ENCODE measurements at regions not wholly inside any gene's neighbourhood (a gene's known extent, or its start where the extent isn't known, plus 50 kb on each side); places are given as distances from the start of the nearest gene placed in this dataset.

- TF ChIP-seq POLR2AphosphoS5 (IDR thresholded peaks at IDR 0.05; ENCODE audit: low read depth, low read length) (no peak), CBX3 (IDR thresholded peaks at IDR 0.05; ENCODE audit: low read depth) (no peak), ELF1 (IDR thresholded peaks at IDR 0.05; ENCODE audit: borderline replicate concordance, low read depth) (no peak), ATF3 (IDR thresholded peaks at IDR 0.05) (no peak), SRF (IDR thresholded peaks at IDR 0.05; ENCODE audit: low read depth) (no peak)
Observed at GRCh38 chr9:107888773-107889227, 399.2 kb upstream of the KLF4 start (continued).

- ATAC-seq (no peak), DNase-seq (ENCODE audit: low read depth, low spot score) (no peak)
- Histone ChIP-seq H3K9me3 (ENCODE audit: control insufficient read depth in 1 of 2, insufficient read depth in 1 of 2, low read depth in 1 of 2, low read length in 2 of 2) (no peaks in the 10 kb centered on the region), H3K79me2 (ENCODE audit: insufficient read depth, low read length) (no peaks in the 10 kb centered on the region), H3K4me2 (ENCODE audit: low read length) (no peak overlapping the region), H4K20me1 (ENCODE audit: insufficient read depth) (no peaks in the 10 kb centered on the region), H3K4me3 (replicated peaks in 1 of 2; ENCODE audit: low read depth in 1 of 2, low read length in 2 of 2) (no peak overlapping the region), H3K4me1 (ENCODE audit: control insufficient read depth in 1 of 2, insufficient read depth in 2 of 2, low read length in 2 of 2) (peaks cover 0 to 7% of the 10 kb centered on the region in 2 experiments; a peak in 2 of 4 replicates), H3K27me3 (ENCODE audit: insufficient read depth, low read length) (no peaks in the 10 kb centered on the region), H3K9ac (ENCODE audit: low read length) (no peak overlapping the region), H2AFZ (ENCODE audit: low read depth, low read length, poor library complexity, severe bottlenecking) (no peak overlapping the region), H3K36me3 (ENCODE audit: control insufficient read depth in 1 of 2, insufficient read depth in 2 of 2, low read length in 2 of 2) (no peaks in the 10 kb centered on the region), H3K9me2 (ENCODE audit: insufficient read depth) (no peaks in the 10 kb centered on the region), H3K27ac (ENCODE audit: low read depth, low read length) (no peak overlapping the region)
- no TSS peak for BruUV-seq (replicated peaks)
- POLR2A ChIA-PET: no interaction called here
- TF ChIP-seq YY1 (IDR thresholded peaks at IDR 0.05; ENCODE audit: extremely low read depth, insufficient replicate concordance, low read depth, low read length) (no peak), EGR1 (IDR thresholded peaks at IDR 0.05; ENCODE audit: low read depth) (no peak), ELF1 (IDR thresholded peaks at IDR 0.05; ENCODE audit: borderline replicate concordance, low read depth) (no peak), ZFX (IDR thresholded peaks at IDR 0.05) (no peak), RAD21 (IDR thresholded peaks at IDR 0.05; ENCODE audit: low read depth) (no peak), TCF7L2 (IDR thresholded peaks at IDR 0.05; ENCODE audit: borderline replicate concordance, extremely low read depth, insufficient read depth, insufficient read length) (no peak), FOSL1 (IDR thresholded peaks at IDR 0.05; ENCODE audit: low read depth) (no peak), CBX3 (IDR thresholded peaks at IDR 0.05; ENCODE audit: low read depth) (no peak), POLR2A (IDR thresholded peaks at IDR 0.05; ENCODE audit: borderline replicate concordance, extremely low read depth, insufficient read depth, insufficient read length) (no peak), ZBTB33 (IDR thresholded peaks at IDR 0.05; ENCODE audit: extremely low read depth, insufficient replicate concordance, low read length) (no peak), REST (IDR thresholded peaks at IDR 0.05; ENCODE audit: low read depth) (no peak)
- intact Hi-C loops (cut with micrococcal nuclease): no loop called here
- RAD21 ChIA-PET (ENCODE audit: low non-redundant PET in 1 of 2, low total read pairs in 2 of 2, uncharacterized antibody in 2 of 2, unreplicated experiment in 2 of 2): no interaction called here
- CTCF ChIA-PET: interaction anchor here (0.6 kb wide), 1 partner anchor 125 kb away, joined by 3 read pairs; no protein-coding TSS in a partner anchor
Observed at GRCh38 chr9:107886826-107887225, 397.3 kb upstream of the KLF4 start.

Data from HCT116 (cell line).